ENCODE measurements at regions not wholly inside any gene's neighbourhood (a gene's known extent, or its start where the extent isn't known, plus 50 kb on each side); places are given as distances from the start of the nearest gene placed in this dataset.

- Histone ChIP-seq H3K9me3 (ENCODE audit: control insufficient read depth, low read depth, low read length) (no peaks in the 10 kb centered on the region), H3K4ac (ENCODE audit: low read depth, low read length) (no peak overlapping the region), H4K20me1 (ENCODE audit: control insufficient read depth, insufficient read depth, insufficient read length) (no peaks in the 10 kb centered on the region), H3K27ac (ENCODE audit: insufficient read length, low read depth, low read length) (no peak overlapping the region), H3K18ac (ENCODE audit: insufficient read length, low read depth, low read length) (no peak overlapping the region), H3T11ph (ENCODE audit: low read length) (no peak overlapping the region), H3K4me2 (ENCODE audit: insufficient read depth, insufficient read length, low read length) (no peak overlapping the region), H3K27me3 (ENCODE audit: insufficient read depth, low read length) (no peaks in the 10 kb centered on the region), H3K23me2 (ENCODE audit: insufficient read length, low read depth, low read length, poor library complexity, severe bottlenecking) (peaks cover 5% of the 10 kb centered on the region), H2BK5ac (ENCODE audit: insufficient read length, low read length) (no peak overlapping the region), H3K56ac (ENCODE audit: insufficient read length, low read depth, low read length) (no peak overlapping the region), H3K23ac (ENCODE audit: insufficient read length, low read depth, low read length) (no peak overlapping the region), H3K14ac (ENCODE audit: insufficient read depth, low read length) (no peak overlapping the region), H4K91ac (ENCODE audit: insufficient read length, low read depth, low read length) (no peak overlapping the region), H2AK5ac (ENCODE audit: insufficient read length, low read length) (no peak overlapping the region), H3K4me1 (ENCODE audit: insufficient read depth, low read length) (no peaks in the 10 kb centered on the region), H3K79me1 (ENCODE audit: insufficient read depth, low read depth, low read length, poor library complexity, severe bottlenecking) (no peaks in the 10 kb centered on the region), H3K79me2 (ENCODE audit: insufficient read depth, low read length) (no peaks in the 10 kb centered on the region), H3K9ac (ENCODE audit: extremely low read depth, insufficient read length, low read length) (no peak overlapping the region), H4K8ac (replicated peaks; ENCODE audit: insufficient read length, low read depth, low read length) (no peak overlapping the region), H2BK120ac (ENCODE audit: low read depth, low read length, poor library complexity, severe bottlenecking) (no peak overlapping the region), H2BK12ac (ENCODE audit: insufficient read length, low read depth, low read length) (no peak overlapping the region), H2AFZ (ENCODE audit: low read length) (no peak overlapping the region), H2BK15ac (ENCODE audit: low read depth, low read length) (no peak overlapping the region), H4K5ac (ENCODE audit: insufficient read length, low read depth, low read length) (no peak overlapping the region), H2BK20ac (ENCODE audit: low read depth, low read length, poor library complexity, severe bottlenecking) (no peak overlapping the region)
- no peak overlapping the region for H3K27ac Mint-ChIP-seq
- no peaks in the 10 kb centered on the region for H3K36me3 Mint-ChIP-seq (ENCODE audit: insufficient read depth in 1 of 3, low read depth in 3 of 3)
- no peak overlapping the region for H3K4me3 Mint-ChIP-seq
- DNase-seq = no peak
- H3K4me1 Mint-ChIP-seq = peaks cover 5 to 9% of the 10 kb centered on the region in 2 experiments; a peak in 2 of 4 replicates
- no CpG with 5 or more reads among the region's 3 CpGs for WGBS (ENCODE audit: extremely low coverage, insufficient read length, low lambda C conversion rate)
- H3K9me3 Mint-ChIP-seq = no peaks in the 10 kb centered on the region
- TF ChIP-seq CTCF (conservative IDR thresholded peaks at IDR 0.05) = no peak
- H3K27me3 Mint-ChIP-seq (ENCODE audit: low read depth) = peaks cover 8% of the 10 kb centered on the region
Measured at GRCh38 chr7:112945046-112945445, 141.6 kb downstream of the GPR85 start.
